Astrocyte of the cerebellum (primary cell): ENCODE measurements at regions not wholly inside any gene's neighbourhood (a gene's known extent, or its start where the extent isn't known, plus 50 kb on each side); places are given as distances from the start of the nearest gene placed in this dataset.
A peak's percentile ranks its signal among the peaks of the same experiment; 100 is the strongest.

Experiments
- DNase-seq: peaks from one replicate; pipeline ENCODE4 v3.0.0-alpha.2; 2011; ENCODE audit warnings: low read depth
- H3K4me3 ChIP-seq: 2 replicates; pipeline ENCODE4 v1.5.1; 2011; ENCODE audit warnings: mild to moderate bottlenecking, low read depth, low read length, moderate library complexity
- CTCF ChIP-seq: IDR thresholded peaks from 2 replicates; pipeline ENCODE4 v1.5.1; 2012; ENCODE audit warnings: low read length, low read depth, moderate library complexity, mild to moderate bottlenecking; ENCODE audit errors: missing control alignments
- in situ Hi-C: cut with HindIII; loops from 2 replicates; pipeline ENCODE4 v1.10.0; 2017; ENCODE audit warnings: low sequenced_read_pairs

GRCh38 chr7:115229401-115230105 is 307.7 kb downstream of the MDFIC start:
- in situ Hi-C loops = no loop called here
- no peak for TF ChIP-seq CTCF
- DNase-seq = peak; percentile 70
- H3K4me3 ChIP-seq = no peak overlapping the region

- DNase-seq = no peak
- no peak for TF ChIP-seq CTCF
- in situ Hi-C loops = no loop called here
- no peak overlapping the region for H3K4me3 ChIP-seq
These were observed 305.8 kb downstream of the MDFIC start for GRCh38 chr7:115227473-115228235.

- no peak overlapping the region for H3K4me3 ChIP-seq
- no peak for DNase-seq
- in situ Hi-C loops = no loop called here
- TF ChIP-seq CTCF = no peak
These were observed 304.5 kb downstream of the MDFIC start for GRCh38 chr7:115226410-115226809.

- no peak for TF ChIP-seq CTCF
- H3K4me3 ChIP-seq = no peak overlapping the region
- in situ Hi-C loops = no loop called here
- DNase-seq = no peak
These were observed 303.0 kb downstream of the MDFIC start for GRCh38 chr7:115224922-115225321.

- TF ChIP-seq CTCF = no peak
- in situ Hi-C loops = no loop called here
These were observed 302.1 kb downstream of the MDFIC start for GRCh38 chr7:115223959-115224358.

GRCh38 chr7:115221456-115221855 is 299.6 kb downstream of the MDFIC start:
- no peak for DNase-seq
- in situ Hi-C loops = no loop called here
- TF ChIP-seq CTCF = no peak
- no peak overlapping the region for H3K4me3 ChIP-seq

More at GRCh38 chr7:115223959-115224358, 302.1 kb downstream of the MDFIC start:
- H3K4me3 ChIP-seq = no peak overlapping the region
- no peak for DNase-seq
